ENCODE measurements at regions not wholly inside any gene's neighbourhood (a gene's known extent, or its start where the extent isn't known, plus 50 kb on each side); places are given as distances from the start of the nearest gene placed in this dataset.

- TF ChIP-seq EZH2 (IDR thresholded peaks at IDR 0.05; ENCODE audit: borderline replicate concordance, low read length) (no peak), CTCF (IDR thresholded peaks at IDR 0.05; ENCODE audit: low read length) (no peak)
Observed at GRCh38 chr2:220932041-220932440, 640.1 kb downstream of the EPHA4 start.

Data from OCI-LY1 (cell line).